ENCODE measurements at regions not wholly inside any gene's neighbourhood (a gene's known extent, or its start where the extent isn't known, plus 50 kb on each side); places are given as distances from the start of the nearest gene placed in this dataset.

DNA sequence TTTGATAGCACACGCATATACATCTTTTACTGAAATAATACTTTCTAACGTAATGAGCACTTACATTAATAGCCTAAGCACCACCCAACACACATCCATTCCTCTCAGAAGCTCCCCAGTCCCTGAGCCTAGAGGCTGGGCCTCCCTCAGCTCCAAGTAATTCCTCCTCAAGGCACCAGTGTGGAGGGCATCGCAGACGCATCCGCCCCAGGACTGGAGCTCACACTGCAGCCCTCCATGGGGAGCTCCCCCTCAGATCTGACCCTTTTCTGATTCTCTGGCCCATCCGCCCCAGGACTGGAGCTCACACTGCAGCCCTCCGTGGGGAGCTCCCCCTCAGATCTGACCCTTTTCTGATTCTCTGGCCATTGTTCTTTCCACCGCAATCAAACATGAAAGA lies 60.4 kb upstream of the SNTG2 start:
- DNase-seq (ENCODE audit: low read depth), result no peak
- TF ChIP-seq, protein P1, sequence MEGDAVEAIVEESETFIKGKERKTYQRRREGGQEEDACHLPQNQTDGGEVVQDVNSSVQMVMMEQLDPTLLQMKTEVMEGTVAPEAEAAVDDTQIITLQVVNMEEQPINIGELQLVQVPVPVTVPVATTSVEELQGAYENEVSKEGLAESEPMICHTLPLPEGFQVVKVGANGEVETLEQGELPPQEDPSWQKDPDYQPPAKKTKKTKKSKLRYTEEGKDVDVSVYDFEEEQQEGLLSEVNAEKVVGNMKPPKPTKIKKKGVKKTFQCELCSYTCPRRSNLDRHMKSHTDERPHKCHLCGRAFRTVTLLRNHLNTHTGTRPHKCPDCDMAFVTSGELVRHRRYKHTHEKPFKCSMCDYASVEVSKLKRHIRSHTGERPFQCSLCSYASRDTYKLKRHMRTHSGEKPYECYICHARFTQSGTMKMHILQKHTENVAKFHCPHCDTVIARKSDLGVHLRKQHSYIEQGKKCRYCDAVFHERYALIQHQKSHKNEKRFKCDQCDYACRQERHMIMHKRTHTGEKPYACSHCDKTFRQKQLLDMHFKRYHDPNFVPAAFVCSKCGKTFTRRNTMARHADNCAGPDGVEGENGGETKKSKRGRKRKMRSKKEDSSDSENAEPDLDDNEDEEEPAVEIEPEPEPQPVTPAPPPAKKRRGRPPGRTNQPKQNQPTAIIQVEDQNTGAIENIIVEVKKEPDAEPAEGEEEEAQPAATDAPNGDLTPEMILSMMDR (IDR thresholded peaks at IDR 0.05; ENCODE audit: control insufficient read depth, insufficient read depth, low read depth, low read length, missing control alignments), result no peak
- no peak overlapping the region for H3K4me3 ChIP-seq (ENCODE audit: control insufficient read depth, low read depth, low read length)

DNA sequence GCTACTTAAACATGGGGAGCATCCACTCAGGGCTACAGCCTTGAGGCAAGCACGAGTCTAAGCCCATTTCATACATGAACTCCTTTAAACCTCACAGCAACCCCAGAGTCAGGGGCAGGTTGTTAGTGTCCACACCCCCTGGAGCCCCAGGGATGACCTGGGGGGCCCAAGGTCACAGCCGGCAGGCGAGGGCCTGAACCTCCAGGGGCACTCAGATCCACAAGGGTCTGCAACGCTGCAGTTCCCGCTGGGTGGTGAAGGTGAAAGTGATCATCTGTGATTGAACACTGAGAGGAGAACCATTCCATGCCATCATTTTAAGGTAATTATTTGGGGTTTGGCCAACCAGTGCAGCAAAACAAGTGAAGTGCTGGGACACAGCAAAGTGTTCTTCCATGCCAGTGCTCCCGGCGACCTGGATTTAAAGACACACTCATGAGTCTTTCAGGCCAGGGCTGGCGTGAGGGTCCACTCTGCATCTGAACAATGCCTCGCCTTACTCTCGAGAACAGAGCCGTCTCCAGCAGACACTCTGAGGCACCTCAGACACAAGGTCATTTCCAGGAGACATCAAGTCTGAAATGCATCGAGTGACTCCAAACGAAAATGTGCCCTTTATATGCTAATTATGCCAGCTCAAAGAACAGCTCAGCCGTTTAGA lies 61.6 kb upstream of the SNTG2 start:
- H3K4me3 ChIP-seq (ENCODE audit: control insufficient read depth, low read depth, low read length), result no peak overlapping the region
- TF ChIP-seq, protein P1 (IDR thresholded peaks at IDR 0.05; ENCODE audit: control insufficient read depth, insufficient read depth, low read depth, low read length, missing control alignments), result no peak
- DNase-seq (ENCODE audit: low read depth), result no peak

DNA sequence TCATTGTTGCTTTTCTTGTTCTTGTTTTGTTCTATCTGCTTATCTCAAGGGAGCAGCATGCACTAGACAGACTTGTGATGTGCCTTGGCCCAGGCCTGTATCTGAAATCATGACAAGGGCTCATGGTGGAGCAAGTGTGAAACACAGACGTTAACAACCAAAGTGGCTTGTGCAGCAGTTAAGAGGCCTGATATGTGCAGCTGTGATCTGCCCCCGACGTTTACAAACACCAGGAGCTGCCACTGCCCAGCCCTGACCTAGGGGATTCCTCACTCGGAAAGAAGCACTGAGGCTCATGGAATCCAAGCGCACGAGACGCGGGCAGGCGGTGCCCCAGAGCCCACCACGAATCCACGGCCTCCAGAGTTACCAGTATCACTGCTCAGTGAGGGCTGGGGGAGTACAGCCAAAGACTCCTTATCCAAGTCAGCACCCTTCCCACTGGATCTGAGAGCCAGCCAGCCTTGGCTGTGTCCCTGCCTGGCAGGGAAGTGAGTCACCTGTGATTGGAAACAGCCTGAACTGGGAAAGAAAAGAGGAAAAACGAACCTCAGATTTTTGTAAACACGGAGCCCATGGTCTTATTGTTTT lies 62.3 kb upstream of the SNTG2 start:
- DNase-seq (ENCODE audit: low read depth), result no peak
- no peak overlapping the region for H3K4me3 ChIP-seq (ENCODE audit: control insufficient read depth, low read depth, low read length)
- TF ChIP-seq, protein P1 (IDR thresholded peaks at IDR 0.05; ENCODE audit: control insufficient read depth, insufficient read depth, low read depth, low read length, missing control alignments), result no peak

DNA sequence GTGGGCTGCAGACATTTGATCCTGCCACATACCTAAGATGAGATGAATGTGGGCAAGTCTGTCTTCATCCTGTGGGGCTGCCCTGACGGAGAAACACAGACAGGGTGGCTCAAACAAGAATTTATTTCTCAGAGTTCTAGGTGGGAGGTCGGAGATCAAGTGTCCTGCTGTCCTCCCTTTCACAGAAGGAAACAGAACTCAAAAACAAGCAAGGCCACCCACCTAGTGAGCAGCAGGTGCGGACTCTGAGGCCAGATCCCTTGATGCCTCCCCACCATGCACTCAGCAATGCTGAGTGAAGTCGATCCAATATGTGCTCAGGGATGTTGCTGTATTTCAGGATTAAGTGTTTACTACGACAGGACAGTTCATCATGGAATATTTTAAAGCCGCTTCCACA lies 63.0 kb upstream of the SNTG2 start:
- H3K4me3 ChIP-seq (ENCODE audit: control insufficient read depth, low read depth, low read length), result no peak overlapping the region
- TF ChIP-seq, protein P1 (IDR thresholded peaks at IDR 0.05; ENCODE audit: control insufficient read depth, insufficient read depth, low read depth, low read length, missing control alignments), result no peak
- DNase-seq (ENCODE audit: low read depth), result no peak

DNA sequence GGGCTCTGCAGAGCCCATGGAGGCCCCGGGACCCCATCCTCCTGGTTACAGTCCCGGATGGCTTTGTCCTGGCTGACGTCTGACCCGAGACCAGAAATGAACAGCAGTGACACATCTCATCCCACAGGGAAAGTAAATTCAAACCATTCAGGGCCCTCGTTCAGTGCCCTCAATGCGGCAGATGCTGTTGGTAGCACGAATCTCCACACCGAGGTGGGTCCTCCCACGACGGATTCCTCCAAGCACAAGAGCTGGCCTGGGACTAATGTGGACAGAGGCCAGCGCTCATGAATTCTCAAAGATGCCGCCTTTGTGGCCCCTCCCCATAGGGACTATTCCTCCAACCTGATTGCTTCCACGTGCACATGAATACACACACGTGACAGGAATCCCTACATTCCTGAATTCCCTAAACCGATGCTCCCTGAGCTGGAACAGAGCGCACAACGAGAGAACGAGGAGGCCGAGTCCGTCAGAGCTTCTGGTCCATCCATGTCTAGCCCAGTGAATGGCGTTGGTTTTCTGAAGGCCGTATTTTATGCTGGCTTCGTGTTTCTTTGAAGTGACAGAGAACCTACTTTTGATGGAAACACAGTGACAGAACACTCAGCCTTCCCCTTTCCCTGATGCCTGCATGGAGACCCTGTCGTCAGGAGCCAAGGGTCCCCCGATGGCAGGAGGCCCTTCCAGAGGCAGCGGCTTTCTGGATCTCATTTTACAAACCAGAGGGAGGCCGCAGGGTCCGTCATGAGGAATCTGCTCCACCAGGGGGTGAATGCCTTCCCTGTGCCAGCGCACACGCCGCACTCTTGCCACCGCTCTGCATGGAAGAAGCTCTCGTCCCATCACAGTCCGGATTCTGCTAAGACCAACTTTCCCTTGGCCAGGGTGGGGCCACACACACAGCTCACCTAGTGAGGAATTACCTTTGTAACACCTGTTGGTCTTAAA lies 64.3 kb upstream of the SNTG2 start:
- DNase-seq (ENCODE audit: low read depth), result no peak
- TF ChIP-seq, protein P1 (IDR thresholded peaks at IDR 0.05; ENCODE audit: control insufficient read depth, insufficient read depth, low read depth, low read length, missing control alignments), result no peak
- H3K4me3 ChIP-seq (ENCODE audit: control insufficient read depth, low read depth, low read length), result no peak overlapping the region

DNA sequence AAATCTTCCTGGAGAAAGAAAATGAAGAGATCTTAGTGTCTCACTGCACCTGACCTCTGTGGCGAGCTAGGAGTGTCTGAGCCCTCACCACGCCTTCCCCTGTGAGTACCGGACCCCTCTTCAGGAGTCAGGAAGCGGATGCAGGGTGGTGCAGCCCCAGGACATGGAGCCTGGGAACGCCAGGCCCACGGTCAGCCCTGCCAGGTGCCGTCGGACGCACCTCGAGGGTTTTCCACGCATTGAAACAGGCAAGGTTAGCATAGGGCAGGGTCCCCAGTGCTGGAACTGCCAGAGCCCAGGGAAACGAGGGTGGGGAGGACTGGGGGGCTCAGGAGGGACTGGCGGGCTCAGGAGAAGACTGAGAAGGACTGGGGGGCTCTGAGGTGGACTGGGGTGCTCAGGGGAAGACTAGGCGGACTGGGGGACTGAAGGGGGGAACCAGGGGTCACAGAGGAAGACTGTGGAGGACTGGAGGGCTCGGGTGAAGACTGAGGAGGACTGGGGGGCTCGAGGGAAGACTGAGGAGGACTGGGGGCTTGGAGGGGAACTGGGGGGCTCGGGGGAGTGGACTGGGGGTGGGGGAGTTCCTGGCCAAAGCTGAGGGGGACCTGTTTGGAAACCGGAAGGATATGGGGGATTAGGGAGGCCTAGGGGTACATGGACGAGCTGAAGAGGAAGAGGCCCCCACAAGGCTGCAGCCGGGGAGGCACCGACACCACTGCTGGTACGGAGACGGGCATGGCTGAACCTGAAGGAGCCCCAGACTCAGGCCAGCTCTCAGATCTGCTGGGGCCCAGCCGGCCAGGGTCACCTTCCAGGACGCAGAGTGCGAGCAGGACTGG lies 65.2 kb upstream of the SNTG2 start:
- no peak for DNase-seq (ENCODE audit: low read depth)
- no peak overlapping the region for H3K4me3 ChIP-seq (ENCODE audit: control insufficient read depth, low read depth, low read length)
- TF ChIP-seq, protein P1 (IDR thresholded peaks at IDR 0.05; ENCODE audit: control insufficient read depth, insufficient read depth, low read depth, low read length, missing control alignments), result no peak

Data from AG09309 (cell line).